ENCODE measurements at regions not wholly inside any gene's neighbourhood (a gene's known extent, or its start where the extent isn't known, plus 50 kb on each side); places are given as distances from the start of the nearest gene placed in this dataset.

- Histone ChIP-seq H4K8ac (ENCODE audit: low read depth in 2 of 2, low read length in 2 of 2) (no peak overlapping the region), H2AK9ac (replicated peaks; ENCODE audit: low read depth, low read length, poor library complexity) (no peak overlapping the region), H2BK5ac (ENCODE audit: low read depth, low read length, poor library complexity, severe bottlenecking) (no peak overlapping the region), H3K27ac (ENCODE audit: insufficient read depth, low read length) (no peak overlapping the region), H3K18ac (ENCODE audit: low read depth, low read length) (no peak overlapping the region), H4K91ac (ENCODE audit: insufficient read depth, low read depth, low read length) (no peak overlapping the region), H2BK20ac (ENCODE audit: low read depth, low read length) (no peak overlapping the region), H3K4ac (ENCODE audit: low read depth, low read length) (no peak overlapping the region), H2BK15ac (ENCODE audit: low read depth, low read length) (no peak overlapping the region), H2AFZ (replicated peaks; ENCODE audit: low read length, poor library complexity) (no peak overlapping the region), H4K5ac (ENCODE audit: low read depth, low read length) (no peak overlapping the region), H3K9me3 (ENCODE audit: control insufficient read depth, insufficient read depth, low read length) (no peaks in the 10 kb centered on the region), H2BK120ac (ENCODE audit: low read depth, low read length) (no peak overlapping the region), H3K4me3 (ENCODE audit: insufficient read depth, low read depth, low read length) (no peak overlapping the region), H3K36me3 (ENCODE audit: control insufficient read depth, insufficient read depth, low read length) (no peaks in the 10 kb centered on the region), H3K79me1 (ENCODE audit: low read depth in 1 of 2, low read length in 2 of 2) (no peaks in the 10 kb centered on the region), H4K20me1 (ENCODE audit: insufficient read depth, low read length) (no peaks in the 10 kb centered on the region), H3K4me2 (ENCODE audit: low read depth, low read length) (no peak overlapping the region), H3K27me3 (ENCODE audit: control insufficient read depth, insufficient read depth, low read length) (no peaks in the 10 kb centered on the region; the same call in 1 of the 2 replicates), H3K14ac (replicated peaks; ENCODE audit: low read depth, low read length) (no peak overlapping the region), H3K4me1 (ENCODE audit: control insufficient read depth, insufficient read depth, low read length) (no peaks in the 10 kb centered on the region), H3K23ac (ENCODE audit: low read depth, low read length) (no peak overlapping the region), H3K56ac (ENCODE audit: extremely low read depth, insufficient read depth, low read length) (no peak overlapping the region), H3K9me1 (ENCODE audit: insufficient read depth, low read length) (no peaks in the 10 kb centered on the region), H2AK5ac (ENCODE audit: low read depth, low read length) (no peak overlapping the region), H3K9ac (ENCODE audit: low read depth, low read length) (no peak overlapping the region)
- dilution Hi-C loops (cut with HindIII; ENCODE audit: low sequenced_read_pairs, unreplicated experiment): no loop called here
- in situ Hi-C loops (cut with MboI; ENCODE audit: low sequenced_read_pairs): no loop called here
- intact Hi-C loops (cut with micrococcal nuclease): no loop called here
- POLR2A ChIA-PET (ENCODE audit: unreplicated experiment): no interaction called here
- ATAC-seq (ENCODE audit: low read depth) (no peak), DNase-seq (no peak)
- no TSS peak for BruUV-seq (replicated peaks)
- WGBS, 2 experiments (ENCODE audit: extremely low coverage in 2 of 2, insufficient read length in 1 of 2): no CpG with 5 or more reads among the region's 6 CpGs
- TF ChIP-seq RCOR1 (IDR thresholded peaks at IDR 0.05; ENCODE audit: insufficient replicate concordance, low read length) (no peak), CHD1 (IDR thresholded peaks at IDR 0.05; ENCODE audit: low read depth, low read length) (no peak), MXI1 (IDR thresholded peaks at IDR 0.05; ENCODE audit: borderline replicate concordance, low read depth, low read length) (no peak), BHLHE40 (IDR thresholded peaks at IDR 0.05; ENCODE audit: low read depth, low read length) (no peak), CTCF (conservative IDR thresholded peaks at IDR 0.05; ENCODE audit: low read depth, low read length) (no peak), SMC3 (IDR thresholded peaks at IDR 0.05; ENCODE audit: low read depth, low read length) (no peak), CEBPB (IDR thresholded peaks at IDR 0.05; ENCODE audit: low read depth, low read length) (no peak), ELK1 (IDR thresholded peaks at IDR 0.05; ENCODE audit: borderline replicate concordance, low read depth, low read length) (no peak), MAZ (IDR thresholded peaks at IDR 0.05; ENCODE audit: borderline replicate concordance, low read depth, low read length) (no peak), MAFK (IDR thresholded peaks at IDR 0.05; ENCODE audit: low read depth, low read length) (no peak), NFE2L2 (IDR thresholded peaks at IDR 0.05; ENCODE audit: low read depth, low read length) (no peak), POLR2A (IDR thresholded peaks at IDR 0.05; ENCODE audit: low read depth, low read length) (no peak), FOS (IDR thresholded peaks at IDR 0.05; ENCODE audit: low read depth, low read length) (no peak), RFX5 (IDR thresholded peaks at IDR 0.05; ENCODE audit: low read depth, low read length) (no peak), RAD21 (IDR thresholded peaks at IDR 0.05; ENCODE audit: low read length) (no peak)
- CTCF ChIA-PET: no interaction called here
Measured at GRCh38 chr9:4420351-4420750, 69.9 kb upstream of the SLC1A1 start.

Data from IMR-90 (cell line).